ENCODE measurements at regions not wholly inside any gene's neighbourhood (a gene's known extent, or its start where the extent isn't known, plus 50 kb on each side); places are given as distances from the start of the nearest gene placed in this dataset.

DNA sequence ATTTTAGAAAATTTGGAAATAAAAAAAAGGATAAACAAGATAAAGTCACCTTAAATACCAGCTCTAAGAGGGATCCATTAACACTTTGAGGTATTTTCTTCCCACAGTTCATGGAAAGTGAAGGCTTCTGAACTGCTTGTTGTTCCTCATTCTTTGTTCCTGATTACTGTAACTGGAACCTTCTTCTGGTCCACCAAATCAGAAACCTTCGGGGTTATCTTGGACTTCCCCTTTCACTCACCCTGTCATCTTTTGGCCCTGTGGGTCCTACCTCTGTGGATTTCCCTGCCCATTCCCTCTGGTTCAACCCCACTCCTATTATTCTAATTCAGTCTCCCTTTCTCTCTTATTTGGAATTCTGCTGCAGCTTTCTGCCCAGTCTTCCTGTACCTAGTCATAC, 116.5 kb upstream of the PRPS1L1 start:
- Histone ChIP-seq H3K36me3 (ENCODE audit: control insufficient read depth in 1 of 2, insufficient read depth in 2 of 2, low read length in 2 of 2) (no peaks in the 10 kb centered on the region), H4K20me1 (ENCODE audit: insufficient read depth) (no peaks in the 10 kb centered on the region), H3K9ac (ENCODE audit: low read length) (no peak overlapping the region), H3K79me2 (ENCODE audit: insufficient read depth, low read length) (no peaks in the 10 kb centered on the region), H3K27me3 (ENCODE audit: insufficient read depth, low read length) (no peaks in the 10 kb centered on the region), H3K9me3 (ENCODE audit: control insufficient read depth in 1 of 2, insufficient read depth in 1 of 2, low read depth in 1 of 2, low read length in 2 of 2) (no peaks in the 10 kb centered on the region), H3K4me1 (ENCODE audit: control insufficient read depth in 1 of 2, insufficient read depth in 2 of 2, low read length in 2 of 2) (no peaks in the 10 kb centered on the region), H3K27ac (ENCODE audit: low read depth, low read length) (no peak overlapping the region), H2AFZ (ENCODE audit: low read depth, low read length, poor library complexity, severe bottlenecking) (no peak overlapping the region), H3K9me2 (ENCODE audit: insufficient read depth) (no peaks in the 10 kb centered on the region), H3K4me3 (replicated peaks in 1 of 2; ENCODE audit: low read depth in 1 of 2, low read length in 2 of 2) (no peak overlapping the region), H3K4me2 (ENCODE audit: low read length) (no peak overlapping the region)
- DNase-seq (ENCODE audit: low read depth, low spot score) = no peak
- TF ChIP-seq CEBPB (IDR thresholded peaks at IDR 0.05; ENCODE audit: low read depth) (no peak), EZH2phosphoT487 (IDR thresholded peaks at IDR 0.05; ENCODE audit: borderline replicate concordance) (no peak), EGR1 (IDR thresholded peaks at IDR 0.05; ENCODE audit: low read depth) (no peak), EZH2 (IDR thresholded peaks at IDR 0.05) (no peak), YY1 (IDR thresholded peaks at IDR 0.05; ENCODE audit: extremely low read depth, insufficient replicate concordance, low read depth, low read length) (no peak), SRF (IDR thresholded peaks at IDR 0.05; ENCODE audit: low read depth) (no peak), REST (IDR thresholded peaks at IDR 0.05; ENCODE audit: low read depth) (no peak)
- intact Hi-C loops (cut with micrococcal nuclease) = no loop called here
- ATAC-seq = no peak
- RAD21 ChIA-PET (ENCODE audit: low non-redundant PET in 1 of 2, low total read pairs in 2 of 2, uncharacterized antibody in 2 of 2, unreplicated experiment in 2 of 2) = no interaction called here
- POLR2A ChIA-PET = no interaction called here
- CTCF ChIA-PET = no interaction called here
- BruUV-seq (replicated peaks) = no TSS peak

GRCh38 chr7:18145160-18145559, 117.5 kb upstream of the PRPS1L1 start:
- ATAC-seq = no peak
- RAD21 ChIA-PET (ENCODE audit: low non-redundant PET in 1 of 2, low total read pairs in 2 of 2, uncharacterized antibody in 2 of 2, unreplicated experiment in 2 of 2) = no interaction called here
- TF ChIP-seq SRF (IDR thresholded peaks at IDR 0.05; ENCODE audit: low read depth) = no peak
- TF ChIP-seq RAD21 (IDR thresholded peaks at IDR 0.05; ENCODE audit: low read depth) = no peak
- no peak for TF ChIP-seq SP1 (IDR thresholded peaks at IDR 0.05; ENCODE audit: low read depth)

More at GRCh38 chr7:18145160-18145559, 117.5 kb upstream of the PRPS1L1 start:
- intact Hi-C loops (cut with micrococcal nuclease) = no loop called here
- CTCF ChIA-PET = no interaction called here
- no peaks in the 10 kb centered on the region for H3K9me3 ChIP-seq (ENCODE audit: control insufficient read depth in 1 of 2, insufficient read depth in 1 of 2, low read depth in 1 of 2, low read length in 2 of 2)
- H3K27ac ChIP-seq (ENCODE audit: low read depth, low read length) = no peak overlapping the region
- POLR2A ChIA-PET = no interaction called here
- no peak overlapping the region for H3K9ac ChIP-seq (ENCODE audit: low read length)
- H3K36me3 ChIP-seq (ENCODE audit: control insufficient read depth in 1 of 2, insufficient read depth in 2 of 2, low read length in 2 of 2) = no peaks in the 10 kb centered on the region
- no peaks in the 10 kb centered on the region for H3K4me1 ChIP-seq (ENCODE audit: control insufficient read depth in 1 of 2, insufficient read depth in 2 of 2, low read length in 2 of 2)
- no peak overlapping the region for H3K4me2 ChIP-seq (ENCODE audit: low read length)
- no peaks in the 10 kb centered on the region for H4K20me1 ChIP-seq (ENCODE audit: insufficient read depth)
- H3K4me3 ChIP-seq (replicated peaks in 1 of 2; ENCODE audit: low read depth in 1 of 2, low read length in 2 of 2) = no peak overlapping the region
- DNase-seq (ENCODE audit: low read depth, low spot score) = no peak
- no peaks in the 10 kb centered on the region for H3K27me3 ChIP-seq (ENCODE audit: insufficient read depth, low read length)
- BruUV-seq (replicated peaks) = no TSS peak
- H2AFZ ChIP-seq (ENCODE audit: low read depth, low read length, poor library complexity, severe bottlenecking) = no peak overlapping the region
- H3K79me2 ChIP-seq (ENCODE audit: insufficient read depth, low read length) = no peaks in the 10 kb centered on the region
- H3K9me2 ChIP-seq (ENCODE audit: insufficient read depth) = no peaks in the 10 kb centered on the region
